Lower leg skin (tissue), 4 donors: ENCODE measurements at regions not wholly inside any gene's neighbourhood (a gene's known extent, or its start where the extent isn't known, plus 50 kb on each side); places are given as distances from the start of the nearest gene placed in this dataset.

Experiments
- DNase-seq, 2 donors: peaks; one replicate each; pipeline ENCODE4 v3.0.0-alpha.2; 2019; ENCODE audit warnings: low spot score in 2 of 2
- H3K4me3 ChIP-seq: fragments of 200-600 bp; sonication (generic); 2 replicates; pipeline ENCODE4 v1.5.1; 2017; ENCODE audit warnings: mild to moderate bottlenecking, low read depth; ENCODE audit not compliant: poor library complexity, severe bottlenecking
- CTCF ChIP-seq, 3 donors: fragments of 450-650 bp; IDR thresholded peaks; one replicate each; pipeline ENCODE4 v1.5.1; 2016; ENCODE audit warnings: antibody characterized with exemption in 3 of 3, mild to moderate bottlenecking in 3 of 3, moderate library complexity in 2 of 3
- POLR2A ChIP-seq, 2 donors: fragments of 450-650 bp; IDR thresholded peaks; one replicate each; pipeline ENCODE4 v1.6.1; 2016 to 2017; ENCODE audit warnings: antibody characterized with exemption in 2 of 2, mild to moderate bottlenecking in 1 of 2, moderate library complexity in 1 of 2
- WGBS, 2 donors: methylation state at CpG; one replicate each; pipeline ENCODE4 v1.1.5; 2018; 5-methylcytosine and 5-hydroxymethylcytosine counted together
- intact Hi-C: fragments of 100-400 bp; cut with DNase I; formaldehyde crosslinking; loops from one replicate; pipeline ENCODE4 v1.15.0; 2023; ENCODE audit warnings: low total_unique reads

- TF ChIP-seq CTCF (IDR thresholded peaks at IDR 0.05), result no peak
- no peak for TF ChIP-seq POLR2A (IDR thresholded peaks at IDR 0.05)
- H3K4me3 ChIP-seq, result no peak overlapping the region
- peak in 1 of 2 donors; percentile 28 for DNase-seq
- WGBS, 2 donors, result 89 to 91% methylated on average over 8 of the region's 8 CpGs
- intact Hi-C loops, result no loop called here
These were observed 246.8 kb downstream of the CDC5L start for GRCh38 chr6:44634321-44634720.

GRCh38 chr6:44635486-44635885 lies 248.0 kb downstream of the CDC5L start:
- no peak overlapping the region for H3K4me3 ChIP-seq
- WGBS, 2 donors, result 64% methylated on average over 4 of the region's 4 CpGs
- intact Hi-C loops, result no loop called here
- no peak for DNase-seq
- TF ChIP-seq POLR2A (IDR thresholded peaks at IDR 0.05), result no peak
- no peak for TF ChIP-seq CTCF (IDR thresholded peaks at IDR 0.05)

GRCh38 chr6:44636561-44637248 lies 249.2 kb downstream of the CDC5L start:
- TF ChIP-seq CTCF (IDR thresholded peaks at IDR 0.05), result no peak
- TF ChIP-seq POLR2A (IDR thresholded peaks at IDR 0.05), result no peak
- no peak overlapping the region for H3K4me3 ChIP-seq
- DNase-seq, result peak in 1 of 2 donors; percentile 75
- 69 to 71% methylated on average over 14 of the region's 14 CpGs for WGBS, 2 donors
- intact Hi-C loops, result no loop called here

GRCh38 chr6:44641344-44642031 lies 254.0 kb downstream of the CDC5L start:
- H3K4me3 ChIP-seq, result no peak overlapping the region
- intact Hi-C loops, result no loop called here
- DNase-seq, result no peak
- 65 to 66% methylated on average over 10 of the region's 10 CpGs for WGBS, 2 donors
- TF ChIP-seq CTCF (IDR thresholded peaks at IDR 0.05), result no peak
- TF ChIP-seq POLR2A (IDR thresholded peaks at IDR 0.05), result no peak

GRCh38 chr6:44642349-44642748 lies 254.8 kb downstream of the CDC5L start:
- no peak overlapping the region for H3K4me3 ChIP-seq
- TF ChIP-seq CTCF (IDR thresholded peaks at IDR 0.05) (no peak), POLR2A (IDR thresholded peaks at IDR 0.05) (no peak)
- intact Hi-C loops, result no loop called here
- DNase-seq, result no peak
- 86 to 89% methylated on average over 1 of the region's 1 CpG for WGBS, 2 donors
